Left lung (tissue), 4 donors: ENCODE measurements at regions not wholly inside any gene's neighbourhood (a gene's known extent, or its start where the extent isn't known, plus 50 kb on each side); places are given as distances from the start of the nearest gene placed in this dataset.

ENCODE experiments used
- ATAC-seq: fragments of 200-7000 bp; cut with Tn5 transposase; one replicate; pipeline ENCODE4 v1.9.1; 2020; ENCODE audit warnings: moderate library complexity
- DNase-seq, 4 donors: peaks; one replicate each; pipeline ENCODE4 v3.0.0-alpha.2; 2013 to 2020
- H3K27ac ChIP-seq, 2 donors: fragments of 200-600 bp; sonication (generic) in 1 of 2; one replicate each; pipeline versions ENCODE4 v1.5.0 to v1.8.0; 2020 to 2021
- H3K27me3 ChIP-seq, 2 donors: fragments of 200-600 bp; sonication (generic) in 1 of 2; one replicate each; pipeline versions ENCODE4 v1.5.0 to v1.8.0; 2020 to 2021
- H3K36me3 ChIP-seq, 2 donors: fragments of 200-600 bp; sonication (generic) in 1 of 2; one replicate each; pipeline versions ENCODE4 v1.5.0 to v1.8.0; 2020 to 2021
- H3K4me1 ChIP-seq, 2 donors: fragments of 200-600 bp; one replicate each; pipeline ENCODE4 v1.8.0; 2021
- H3K4me3 ChIP-seq, 2 donors: fragments of 200-600 bp; sonication (generic) in 1 of 2; one replicate each; pipeline versions ENCODE4 v1.5.0 to v1.8.0; 2020 to 2021; ENCODE audit warnings: mild to moderate bottlenecking in 1 of 2
- H3K9me3 ChIP-seq, 2 donors: fragments of 200-600 bp; sonication (generic) in 1 of 2; one replicate each; pipeline versions ENCODE4 v1.5.0 to v1.8.0; 2020 to 2021
- intact Hi-C, 2 donors: fragments of 100-400 bp; cut with DNase I; formaldehyde crosslinking; loops; one replicate each; pipeline versions ENCODE4 v1.11.2 to v1.14.2; 2022
- TF ChIP-seq, protein P1 (sequence below), 2 donors: fragments of 200-600 bp; sonication (generic) in 1 of 2; IDR thresholded peaks; one replicate each; pipeline versions ENCODE4 v1.5.0 to v1.8.0; 2021; ENCODE audit warnings: antibody characterized with exemption in 2 of 2
- donor health status: DM: no; HTN: yes; CAD: no.
- donor health status: DM: no; HTN: no; CAD: no.

DNA sequence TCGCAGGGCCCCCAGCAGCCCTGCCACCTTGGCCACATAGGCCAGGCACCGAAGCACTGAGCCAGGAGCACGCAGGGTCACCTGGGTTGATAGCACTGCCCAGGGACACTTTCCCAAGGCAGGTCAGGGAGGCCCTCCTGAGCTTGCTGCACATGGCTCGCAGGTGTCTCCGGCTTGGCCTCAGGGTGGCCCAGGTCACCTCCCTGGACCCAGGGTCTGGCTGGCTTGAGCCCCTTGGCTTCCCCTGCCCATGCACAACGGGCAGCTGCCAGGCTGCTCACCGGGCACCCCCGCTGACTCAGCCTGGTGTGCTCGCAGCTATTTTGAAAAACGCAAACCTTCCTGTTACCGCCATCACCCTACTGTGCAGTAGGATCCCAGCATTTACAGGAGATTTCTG is 502.3 kb downstream of the EIPR1 start:
- Histone ChIP-seq H3K4me1 (no peaks in the 10 kb centered on the region), H3K27me3 (no peaks in the 10 kb centered on the region), H3K9me3 (no peaks in the 10 kb centered on the region), H3K36me3 (no peaks in the 10 kb centered on the region), H3K27ac (no peak overlapping the region), H3K4me3 (no peak overlapping the region)
- no peak for ATAC-seq
- TF ChIP-seq, protein P1, sequence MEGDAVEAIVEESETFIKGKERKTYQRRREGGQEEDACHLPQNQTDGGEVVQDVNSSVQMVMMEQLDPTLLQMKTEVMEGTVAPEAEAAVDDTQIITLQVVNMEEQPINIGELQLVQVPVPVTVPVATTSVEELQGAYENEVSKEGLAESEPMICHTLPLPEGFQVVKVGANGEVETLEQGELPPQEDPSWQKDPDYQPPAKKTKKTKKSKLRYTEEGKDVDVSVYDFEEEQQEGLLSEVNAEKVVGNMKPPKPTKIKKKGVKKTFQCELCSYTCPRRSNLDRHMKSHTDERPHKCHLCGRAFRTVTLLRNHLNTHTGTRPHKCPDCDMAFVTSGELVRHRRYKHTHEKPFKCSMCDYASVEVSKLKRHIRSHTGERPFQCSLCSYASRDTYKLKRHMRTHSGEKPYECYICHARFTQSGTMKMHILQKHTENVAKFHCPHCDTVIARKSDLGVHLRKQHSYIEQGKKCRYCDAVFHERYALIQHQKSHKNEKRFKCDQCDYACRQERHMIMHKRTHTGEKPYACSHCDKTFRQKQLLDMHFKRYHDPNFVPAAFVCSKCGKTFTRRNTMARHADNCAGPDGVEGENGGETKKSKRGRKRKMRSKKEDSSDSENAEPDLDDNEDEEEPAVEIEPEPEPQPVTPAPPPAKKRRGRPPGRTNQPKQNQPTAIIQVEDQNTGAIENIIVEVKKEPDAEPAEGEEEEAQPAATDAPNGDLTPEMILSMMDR (IDR thresholded peaks at IDR 0.05): no peak
- no peak for DNase-seq
- intact Hi-C loops: no loop called here

DNA sequence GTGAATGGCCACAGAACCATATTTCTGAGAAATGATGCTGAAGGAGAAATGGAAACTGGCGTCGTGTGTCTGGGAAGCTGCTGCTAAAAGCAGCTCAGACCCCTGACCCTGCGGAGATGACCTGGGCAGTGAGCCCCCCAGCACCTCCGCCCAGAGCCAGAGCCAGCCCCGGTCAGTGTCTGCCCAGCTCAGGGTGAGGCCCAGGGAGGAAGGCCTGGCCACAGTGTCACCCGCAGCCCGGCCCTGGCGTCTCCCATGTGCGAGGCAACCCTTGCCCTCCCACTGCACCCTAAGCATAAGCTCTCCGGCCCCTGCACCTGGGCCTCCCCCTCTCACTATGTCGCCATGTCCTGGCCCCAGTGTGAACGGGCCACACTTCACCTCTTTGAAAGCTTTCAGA is 502.8 kb downstream of the EIPR1 start:
- Histone ChIP-seq H3K4me3 (no peak overlapping the region), H3K4me1 (no peaks in the 10 kb centered on the region), H3K36me3 (no peaks in the 10 kb centered on the region), H3K27me3 (no peaks in the 10 kb centered on the region), H3K9me3 (no peaks in the 10 kb centered on the region), H3K27ac (no peak overlapping the region)
- intact Hi-C loops: no loop called here
- ATAC-seq (no peak), DNase-seq (no peak)
- TF ChIP-seq, protein P1 (IDR thresholded peaks at IDR 0.05): no peak

DNA sequence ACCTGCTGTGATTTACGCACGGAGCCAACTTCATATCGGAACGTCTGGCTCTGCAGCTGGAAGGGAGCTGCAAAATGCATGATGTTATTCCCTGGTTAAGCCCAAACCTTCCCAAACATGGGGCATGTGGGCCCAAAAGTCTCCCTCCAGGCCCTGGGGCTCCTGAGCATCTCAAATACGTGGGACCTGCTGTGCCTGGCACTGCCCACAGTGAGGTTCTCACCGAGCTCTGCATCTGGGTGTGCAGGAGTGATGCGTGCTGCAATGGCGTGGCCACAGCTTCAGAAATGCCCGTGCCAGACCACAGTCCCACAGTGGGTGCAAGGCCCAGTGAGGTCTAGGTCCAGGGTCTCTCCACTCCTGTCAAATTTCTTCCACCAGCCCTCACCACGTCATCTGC is 503.3 kb downstream of the EIPR1 start:
- Histone ChIP-seq H3K27ac (no peak overlapping the region), H3K36me3 (no peaks in the 10 kb centered on the region), H3K4me3 (no peak overlapping the region), H3K4me1 (no peaks in the 10 kb centered on the region), H3K27me3 (no peaks in the 10 kb centered on the region), H3K9me3 (no peaks in the 10 kb centered on the region)
- intact Hi-C loops: no loop called here
- TF ChIP-seq, protein P1 (IDR thresholded peaks at IDR 0.05): no peak
- DNase-seq: no peak
- no peak for ATAC-seq

GRCh38 chr2:2873450-2873811 is 504.2 kb downstream of the EIPR1 start:
- Histone ChIP-seq H3K4me3 (no peak overlapping the region), H3K27me3 (no peaks in the 10 kb centered on the region), H3K27ac (no peak overlapping the region), H3K9me3 (no peaks in the 10 kb centered on the region), H3K36me3 (no peaks in the 10 kb centered on the region), H3K4me1 (no peaks in the 10 kb centered on the region)
- no peak for DNase-seq
- TF ChIP-seq, protein P1 (IDR thresholded peaks at IDR 0.05): no peak
- no peak for ATAC-seq
- intact Hi-C loops: no loop called here

GRCh38 chr2:2872713-2873449 is 504.7 kb downstream of the EIPR1 start:
- no peak overlapping the region for H3K4me3 ChIP-seq
- intact Hi-C loops: no loop called here
- H3K4me1 ChIP-seq: no peaks in the 10 kb centered on the region
- H3K27me3 ChIP-seq: peaks cover 0 to 3% of the 10 kb centered on the region in 2 donors
- no peak for DNase-seq
- TF ChIP-seq, protein P1 (IDR thresholded peaks at IDR 0.05): no peak
- H3K27ac ChIP-seq: no peak overlapping the region
- H3K9me3 ChIP-seq: no peaks in the 10 kb centered on the region
- no peaks in the 10 kb centered on the region for H3K36me3 ChIP-seq
- no peak for ATAC-seq
